HEK293T (cell line): ENCODE measurements at regions not wholly inside any gene's neighbourhood (a gene's known extent, or its start where the extent isn't known, plus 50 kb on each side); places are given as distances from the start of the nearest gene placed in this dataset.
"Not testable (repeated sequence)": the region's sequence is repeated elsewhere in the genome, so short reads cannot be mapped to it uniquely, and the experiment has no call there.

Experiments used
- CTCF ChIA-PET: fragments of 350-600 bp; formaldehyde crosslinking; extraction: SDS; loops from one replicate; lab custom pipeline; 2021; ENCODE audit warnings: antibody characterized with exemption, inconsistent platforms; lab: Yijun Ruan, JAX
- POLR2A ChIA-PET: fragments of 350-600 bp; formaldehyde crosslinking; extraction: SDS; loops from one replicate; lab custom pipeline; 2020; ENCODE audit warnings: antibody characterized with exemption, inconsistent platforms; lab: Yijun Ruan, JAX
- DNase-seq: peaks from one replicate; pipeline ENCODE4 v3.0.0; 2012; ENCODE audit warnings: mixed read lengths; ENCODE audit errors: extremely low spot score
- ARNT ChIP-seq: fragments of 450-650 bp; IDR thresholded peaks from 2 replicates; pipeline ENCODE4 v1.6.1; 2017; ENCODE audit warnings: mild to moderate bottlenecking
- BHLHE40 ChIP-seq: fragments of 450-650 bp; IDR thresholded peaks from 2 replicates; pipeline ENCODE4 v1.6.1; 2016; ENCODE audit warnings: mild to moderate bottlenecking, moderate library complexity, borderline replicate concordance
- CTBP1 ChIP-seq: fragments of 450-650 bp; IDR thresholded peaks from 2 replicates; pipeline ENCODE4 v1.6.1; 2016; ENCODE audit warnings: borderline replicate concordance
- ELF4 ChIP-seq: fragments of 450-650 bp; IDR thresholded peaks from 2 replicates; pipeline ENCODE4 v1.6.1; 2017; ENCODE audit warnings: antibody characterized with exemption
- FOXA1 ChIP-seq: fragments of 450-650 bp; IDR thresholded peaks from 2 replicates; pipeline ENCODE4 v1.6.1; 2016; ENCODE audit warnings: mild to moderate bottlenecking
- FOXK2 ChIP-seq: fragments of 450-650 bp; IDR thresholded peaks from 2 replicates; pipeline ENCODE4 v1.6.1; 2016; ENCODE audit warnings: mild to moderate bottlenecking
- FOXM1 ChIP-seq: fragments of 450-650 bp; IDR thresholded peaks from 2 replicates; pipeline ENCODE4 v1.6.1; 2017; ENCODE audit warnings: mild to moderate bottlenecking, borderline replicate concordance
- HDGF ChIP-seq: fragments of 450-650 bp; IDR thresholded peaks from 2 replicates; pipeline ENCODE4 v1.6.1; 2017; ENCODE audit warnings: antibody characterized with exemption, borderline replicate concordance
- L3MBTL2 ChIP-seq: fragments of 450-650 bp; conservative IDR thresholded peaks from 2 replicates; pipeline ENCODE4 v1.6.1; 2016; ENCODE audit warnings: mild to moderate bottlenecking
- LEF1 ChIP-seq: fragments of 450-650 bp; IDR thresholded peaks from 2 replicates; pipeline ENCODE4 v1.6.1; 2017; ENCODE audit warnings: mild to moderate bottlenecking, borderline replicate concordance
- NFRKB ChIP-seq: fragments of 450-650 bp; IDR thresholded peaks from 2 replicates; pipeline ENCODE4 v1.6.1; 2016; ENCODE audit warnings: mild to moderate bottlenecking, moderate library complexity
- SP1 ChIP-seq: fragments of 450-650 bp; IDR thresholded peaks from 2 replicates; pipeline ENCODE4 v1.6.1; 2017
- SUZ12 ChIP-seq: fragments of 450-650 bp; IDR thresholded peaks from 2 replicates; pipeline ENCODE4 v1.6.1; 2016; ENCODE audit warnings: mild to moderate bottlenecking
- TARDBP ChIP-seq: fragments of 450-650 bp; IDR thresholded peaks from 2 replicates; pipeline ENCODE4 v1.6.1; 2016
- ZNF384 ChIP-seq: fragments of 450-650 bp; IDR thresholded peaks from 2 replicates; pipeline ENCODE4 v1.6.1; 2016
- TF ChIP-seq, protein P1 (sequence below): fragments of 450-650 bp; IDR thresholded peaks from 2 replicates; pipeline ENCODE4 v1.6.1; 2016

DNA sequence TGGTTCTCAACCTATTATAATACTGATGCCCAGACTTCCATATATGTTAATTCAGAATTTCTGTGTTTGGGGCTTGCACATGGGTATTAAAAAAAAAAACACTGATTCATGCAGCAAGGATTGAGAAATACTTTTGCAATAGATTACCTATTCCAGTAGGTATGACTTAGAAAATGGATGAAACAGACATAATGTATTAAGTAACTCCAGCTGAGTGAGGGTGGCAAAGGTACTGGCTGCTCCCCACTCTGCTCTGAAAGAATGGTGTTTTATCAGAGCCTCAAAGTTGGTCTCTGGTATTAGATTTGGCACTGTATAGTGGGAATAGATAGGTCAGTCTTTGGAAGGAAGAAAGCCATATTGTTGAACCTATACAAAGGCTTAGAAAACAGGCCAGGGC is 234.3 kb upstream of the FOLH1 start:
- ChIA-PET CTCF (no interaction called here), POLR2A (no interaction called here)
- TF ChIP-seq BHLHE40 (no peak), FOXM1 (no peak), ZNF384 (no peak), CTBP1 (no peak), SP1 (no peak), TARDBP (no peak), FOXA1 (no peak), L3MBTL2 (no peak), SUZ12 (no peak), ELF4 (no peak)
- no peak for DNase-seq

DNA sequence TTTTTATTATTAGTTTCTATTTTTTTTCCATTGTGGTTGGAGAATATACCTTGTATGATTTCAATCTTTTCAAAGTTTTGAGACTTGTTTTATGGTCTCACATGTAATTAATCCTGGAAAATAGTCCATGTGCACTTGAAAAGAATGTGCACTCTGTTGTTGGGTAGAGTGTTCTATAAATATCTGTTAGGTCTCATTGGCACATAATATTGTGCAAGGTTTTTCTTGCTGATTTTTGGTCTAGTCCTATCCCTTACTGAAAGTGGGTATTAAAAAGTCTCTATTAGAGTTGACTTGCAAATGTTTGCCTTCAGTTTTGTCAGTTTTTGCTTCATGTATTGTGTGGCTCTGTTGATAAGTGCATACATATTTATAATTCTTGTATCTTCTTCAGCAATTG is 231.5 kb upstream of the FOLH1 start:
- POLR2A ChIA-PET, CTCF ChIA-PET: not testable (repeated sequence)

DNA sequence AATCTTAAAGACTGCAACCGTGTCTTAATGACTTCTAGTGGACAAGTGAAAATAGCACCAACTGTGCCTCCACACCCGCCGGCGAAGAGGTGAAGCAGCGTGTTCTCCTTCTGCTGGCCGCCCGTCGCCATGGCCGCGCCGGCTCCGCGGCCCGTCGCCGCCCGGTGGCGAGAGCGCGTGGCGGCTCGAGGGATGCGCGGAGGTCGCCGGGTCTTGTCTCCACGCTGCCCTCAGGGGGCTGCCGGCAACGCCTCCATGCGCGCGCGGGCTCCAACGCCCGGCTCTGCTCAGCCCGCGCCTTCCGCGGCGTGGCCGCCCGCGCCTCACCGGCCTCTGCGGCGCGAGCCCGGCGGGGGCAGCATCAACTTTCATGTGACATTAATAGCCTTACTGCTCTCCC is 225.9 kb upstream of the FOLH1 start:
- CTCF ChIA-PET, POLR2A ChIA-PET, DNase-seq: not testable (repeated sequence)

More for the DNA sequence above, 231.5 kb upstream of the FOLH1 start:
- not testable (repeated sequence) for DNase-seq

DNA sequence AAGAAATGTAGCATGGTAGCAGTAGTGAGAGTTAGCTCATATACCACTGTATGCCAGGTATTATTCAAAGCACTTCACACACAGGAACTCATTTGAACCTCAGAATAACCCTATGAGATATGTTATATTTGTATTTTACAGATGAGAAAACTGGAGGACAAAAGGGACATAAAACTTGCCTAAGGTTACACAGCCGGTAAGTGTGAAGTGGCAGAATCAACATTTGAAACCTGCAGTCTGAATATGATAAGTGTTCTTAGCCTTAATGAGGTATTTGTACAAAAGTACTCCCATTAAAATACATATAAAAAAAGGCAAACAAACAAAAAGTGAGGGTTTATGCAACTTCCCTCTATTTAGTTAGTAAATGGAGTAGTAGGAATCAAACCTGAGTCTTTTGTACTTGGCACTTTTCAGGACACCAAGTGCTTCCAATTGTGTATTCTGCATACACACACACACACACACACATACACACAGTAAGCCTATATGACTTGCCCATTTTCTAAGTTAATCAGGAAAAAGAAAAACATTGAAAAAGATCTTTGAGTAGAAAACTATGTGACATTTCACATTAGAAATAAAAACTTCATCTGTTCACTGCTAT is 223.9 kb upstream of the FOLH1 start:
- TF ChIP-seq FOXM1 (no peak), L3MBTL2 (no peak), ARNT (no peak)
- TF ChIP-seq, protein P1, sequence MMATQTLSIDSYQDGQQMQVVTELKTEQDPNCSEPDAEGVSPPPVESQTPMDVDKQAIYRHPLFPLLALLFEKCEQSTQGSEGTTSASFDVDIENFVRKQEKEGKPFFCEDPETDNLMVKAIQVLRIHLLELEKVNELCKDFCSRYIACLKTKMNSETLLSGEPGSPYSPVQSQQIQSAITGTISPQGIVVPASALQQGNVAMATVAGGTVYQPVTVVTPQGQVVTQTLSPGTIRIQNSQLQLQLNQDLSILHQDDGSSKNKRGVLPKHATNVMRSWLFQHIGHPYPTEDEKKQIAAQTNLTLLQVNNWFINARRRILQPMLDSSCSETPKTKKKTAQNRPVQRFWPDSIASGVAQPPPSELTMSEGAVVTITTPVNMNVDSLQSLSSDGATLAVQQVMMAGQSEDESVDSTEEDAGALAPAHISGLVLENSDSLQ = no peak
- no peak for DNase-seq
- ChIA-PET CTCF (no interaction called here), POLR2A (no interaction called here)

DNA sequence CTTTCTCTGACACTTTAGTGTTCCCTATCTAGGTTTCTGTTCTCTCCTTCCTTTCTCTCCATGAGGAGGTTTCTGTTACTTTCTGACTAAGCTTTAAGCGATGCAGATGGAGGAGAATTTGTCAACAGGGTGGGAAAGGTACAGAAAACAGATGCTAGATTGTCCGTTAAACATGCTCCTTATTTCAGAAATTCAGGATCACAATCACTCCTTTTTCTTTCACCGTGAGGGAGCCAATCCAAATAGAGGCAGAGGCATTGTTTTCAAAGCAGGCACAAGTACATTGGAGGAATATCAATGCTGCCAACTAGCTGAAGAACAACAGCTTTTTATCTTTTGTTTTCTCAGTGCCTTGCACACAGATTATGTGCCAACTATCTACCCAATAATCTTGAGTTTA is 215.7 kb upstream of the FOLH1 start:
- ChIA-PET POLR2A (no interaction called here), CTCF (no interaction called here)
- DNase-seq = no peak
- no peak for TF ChIP-seq LEF1
- no peak for TF ChIP-seq SUZ12
- TF ChIP-seq BHLHE40 = no peak
- TF ChIP-seq FOXK2 = no peak
- TF ChIP-seq SP1 = no peak
- TF ChIP-seq HDGF = no peak
- TF ChIP-seq CTBP1 = no peak
- no peak for TF ChIP-seq TARDBP
- no peak for TF ChIP-seq ZNF384

DNA sequence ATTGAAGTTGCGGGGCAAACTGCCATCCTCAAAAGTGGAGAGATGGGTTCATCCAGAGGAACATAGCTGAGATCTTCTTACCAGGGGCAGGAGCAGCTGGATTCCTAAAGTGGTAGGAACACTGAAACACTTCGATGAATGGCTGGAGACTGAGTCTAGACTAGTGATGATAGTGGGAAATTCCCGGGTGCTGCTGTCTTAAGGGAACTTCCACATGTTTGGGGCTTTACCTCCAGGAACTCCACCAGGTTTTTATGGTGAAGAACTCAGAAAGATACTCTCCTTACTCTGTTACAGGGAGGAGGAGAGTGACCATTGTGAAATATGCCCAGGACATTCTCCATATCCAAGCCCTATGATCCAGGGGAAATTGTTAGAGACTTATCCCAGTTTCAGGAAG is 210.5 kb upstream of the FOLH1 start:
- CTCF ChIA-PET, DNase-seq, POLR2A ChIA-PET: not testable (repeated sequence)

DNA sequence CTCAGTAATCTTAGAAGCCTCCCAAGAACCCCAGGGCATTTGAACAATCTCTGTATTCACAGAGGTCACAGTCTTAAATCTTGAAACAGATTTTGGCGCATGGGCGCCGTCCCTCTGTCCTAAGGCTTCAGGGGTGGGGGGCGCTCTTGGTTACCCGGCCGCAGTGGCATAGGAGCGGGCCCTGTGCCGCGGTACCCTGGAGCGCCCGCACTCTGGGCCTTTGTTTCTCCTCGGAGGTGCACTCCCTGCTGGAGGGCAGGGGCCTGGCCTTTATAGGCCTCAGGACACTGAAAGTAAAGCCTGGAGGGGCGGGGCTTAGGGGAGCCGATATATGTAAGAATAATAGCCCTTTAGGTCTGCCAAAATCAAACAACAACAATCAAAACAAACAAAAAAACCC is 197.3 kb upstream of the FOLH1 start:
- POLR2A ChIA-PET = no interaction called here
- TF ChIP-seq SUZ12 = no peak
- TF ChIP-seq NFRKB = no peak
- TF ChIP-seq HDGF = no peak
- TF ChIP-seq ELF4 = no peak
- TF ChIP-seq SP1 = no peak
- no peak for DNase-seq
- CTCF ChIA-PET = no interaction called here

DNA sequence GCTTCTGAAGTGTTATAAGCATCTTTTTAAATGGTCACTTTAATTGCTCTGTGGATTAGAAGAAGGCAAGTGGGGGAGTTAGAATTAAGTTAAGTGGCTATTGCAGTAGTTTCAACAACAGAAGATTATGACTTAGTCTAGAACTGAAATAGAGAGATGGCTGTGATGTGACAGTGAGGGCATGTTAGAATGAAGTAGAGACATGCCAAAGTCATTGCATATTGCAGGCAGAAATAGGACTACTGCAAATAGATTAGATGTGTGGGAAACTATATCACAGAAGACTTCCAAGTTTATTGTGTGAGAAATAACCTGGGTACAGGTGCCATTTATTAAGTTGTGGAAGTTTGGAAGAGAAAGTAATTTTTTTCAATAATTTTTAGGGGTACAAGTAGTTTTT is 187.4 kb upstream of the FOLH1 start:
- CTCF ChIA-PET, DNase-seq, POLR2A ChIA-PET: not testable (repeated sequence)

DNA sequence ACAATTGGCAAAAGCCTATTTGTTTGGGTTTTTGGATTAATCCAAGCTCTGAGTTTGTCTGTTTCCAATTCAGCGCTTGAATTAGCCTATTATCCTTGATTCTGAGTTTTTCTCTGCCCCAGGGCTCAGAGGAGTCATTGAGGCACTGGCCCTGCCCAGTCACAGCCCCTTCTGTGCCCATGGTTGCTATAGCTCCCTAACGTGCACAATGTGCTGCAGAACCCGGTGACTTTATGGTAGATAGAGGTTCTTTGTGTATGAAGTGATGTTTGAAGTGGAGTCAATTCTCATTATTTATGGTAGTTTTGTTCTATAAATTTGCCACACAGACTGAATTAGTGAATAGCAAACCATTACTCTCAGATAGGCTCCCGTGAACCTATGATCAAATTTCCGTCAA is 182.0 kb upstream of the FOLH1 start:
- POLR2A ChIA-PET, DNase-seq, CTCF ChIA-PET: not testable (repeated sequence)

DNA sequence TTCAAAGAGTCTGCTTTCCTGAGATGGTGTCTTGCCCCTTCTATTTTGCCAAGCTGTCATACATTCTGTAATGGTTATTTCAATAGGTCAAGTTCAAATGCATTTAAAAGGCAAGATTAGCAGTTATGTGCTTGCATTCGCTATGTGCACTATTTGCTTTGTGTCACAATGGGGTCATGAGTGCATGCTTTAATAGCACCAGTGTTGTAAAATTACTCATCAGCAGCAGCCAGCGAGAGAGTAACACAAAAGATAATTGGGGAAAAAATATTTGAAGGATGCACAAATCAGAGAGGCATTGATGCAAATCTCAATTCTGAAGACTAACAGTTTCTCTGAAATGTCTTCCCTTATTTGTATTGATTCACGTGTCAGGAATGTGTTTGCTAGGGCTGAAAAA is 180.7 kb upstream of the FOLH1 start:
- POLR2A ChIA-PET, DNase-seq, CTCF ChIA-PET: not testable (repeated sequence)

DNA sequence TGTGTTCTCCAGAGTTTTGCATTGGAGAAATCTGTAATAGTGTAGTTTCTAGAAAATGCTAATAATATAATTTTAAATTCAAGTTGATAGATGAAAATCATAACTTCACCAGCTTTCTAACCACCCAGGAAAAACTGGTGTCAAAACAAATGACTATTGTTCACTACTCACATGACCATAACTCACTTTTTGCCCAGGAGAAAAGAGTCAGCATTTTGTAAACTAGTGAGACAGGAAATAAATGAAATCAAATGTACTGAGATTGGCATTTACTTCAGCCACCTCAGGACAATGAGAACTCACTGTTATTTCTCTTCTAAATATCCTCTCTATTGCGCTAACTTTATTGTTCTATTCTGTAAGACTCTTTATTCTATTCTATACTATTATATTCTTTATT is 176.0 kb upstream of the FOLH1 start:
- POLR2A ChIA-PET, CTCF ChIA-PET, DNase-seq: not testable (repeated sequence)
